ENCODE measurements at regions not wholly inside any gene's neighbourhood (a gene's known extent, or its start where the extent isn't known, plus 50 kb on each side); places are given as distances from the start of the nearest gene placed in this dataset.

- no peak for TF ChIP-seq CTCF (conservative IDR thresholded peaks at IDR 0.05; ENCODE audit: low read length)
- DNase-seq (ENCODE audit: low read depth), result no peak
- H3K4me3 ChIP-seq (ENCODE audit: low read length), result no peak overlapping the region
Measured at GRCh38 chr12:107826276-107826675, 51.8 kb downstream of the ASCL4 start.

GRCh38 chr12:107829271-107829670 is 54.8 kb downstream of the ASCL4 start:
- TF ChIP-seq CTCF (conservative IDR thresholded peaks at IDR 0.05; ENCODE audit: low read length), result no peak
- H3K4me3 ChIP-seq (ENCODE audit: low read length), result no peak overlapping the region
- DNase-seq (ENCODE audit: low read depth), result no peak

GRCh38 chr12:107832441-107832840 is 57.9 kb downstream of the ASCL4 start:
- H3K4me3 ChIP-seq (ENCODE audit: low read length), result no peak overlapping the region
- no peak for TF ChIP-seq CTCF (conservative IDR thresholded peaks at IDR 0.05; ENCODE audit: low read length)
- no peak for DNase-seq (ENCODE audit: low read depth)

GRCh38 chr12:107840186-107840585 is 65.7 kb downstream of the ASCL4 start:
- no peak overlapping the region for H3K4me3 ChIP-seq (ENCODE audit: low read length)
- no peak for DNase-seq (ENCODE audit: low read depth)
- no peak for TF ChIP-seq CTCF (conservative IDR thresholded peaks at IDR 0.05; ENCODE audit: low read length)

- no peak for TF ChIP-seq CTCF (conservative IDR thresholded peaks at IDR 0.05; ENCODE audit: low read length)
- H3K4me3 ChIP-seq (ENCODE audit: low read length), result peak overlapping the region; percentile 39
- peak; percentile 11 for DNase-seq (ENCODE audit: low read depth)
Measured at GRCh38 chr12:107843351-107844311, 69.1 kb downstream of the ASCL4 start.

GRCh38 chr12:107844312-107844921 is 69.9 kb downstream of the ASCL4 start:
- DNase-seq (ENCODE audit: low read depth), result no peak
- TF ChIP-seq CTCF (conservative IDR thresholded peaks at IDR 0.05; ENCODE audit: low read length), result no peak
- H3K4me3 ChIP-seq (ENCODE audit: low read length), result peak overlapping the region; percentile 39
